Omental fat pad (tissue), 3 donors: ENCODE measurements at regions not wholly inside any gene's neighbourhood (a gene's known extent, or its start where the extent isn't known, plus 50 kb on each side); places are given as distances from the start of the nearest gene placed in this dataset. TPM values are rescaled to one million over a fixed set of nuclear protein-coding genes. Genes with fewer than 3 reads are reported as not detected.
"Not testable (repeated sequence)": the region's sequence is repeated elsewhere in the genome, so short reads cannot be mapped to it uniquely, and the experiment has no call there.

Experiments
- ATAC-seq: fragments of 150-250 bp; one replicate; pipeline ENCODE4 v1.9.1; 2016; ENCODE audit warnings: mild to moderate bottlenecking, moderate library complexity; ENCODE audit not compliant: low FRiP score
- DNase-seq: peaks from one replicate; pipeline ENCODE4 v3.0.0-alpha.2; 2019; ENCODE audit warnings: low spot score
- CTCF ChIP-seq, 3 donors: fragments of 450-650 bp; IDR thresholded peaks; one replicate each; pipeline ENCODE4 v1.5.1; 2016 to 2017; ENCODE audit warnings: antibody characterized with exemption in 3 of 3, mild to moderate bottlenecking in 3 of 3, moderate library complexity in 2 of 3
- small RNA-seq: library from RNA; depleted of rRNA; stranded (forward); fragments of <200 nt; gene quantifications from one replicate; pipeline ENCODE3, GENCODE V24; 2016

DNA sequence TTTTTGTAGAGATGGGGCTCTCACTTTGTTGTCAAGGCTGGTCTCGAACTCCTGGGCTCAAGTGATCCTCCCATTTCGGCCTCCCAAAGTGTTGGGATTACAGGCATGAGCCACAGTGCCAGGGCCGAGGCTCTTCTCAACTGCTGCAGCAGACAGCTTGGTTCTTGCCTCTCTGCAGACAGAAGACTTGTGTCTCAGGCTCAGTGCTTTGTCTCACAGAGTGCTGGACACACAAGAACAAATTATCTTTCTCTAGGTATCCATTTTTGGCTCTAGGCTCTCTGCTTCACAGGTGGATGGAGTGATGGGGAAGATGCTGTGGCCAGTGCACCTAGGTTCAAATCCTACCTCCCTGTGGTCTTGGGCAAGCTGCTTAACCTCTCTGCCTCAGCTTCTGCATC, 80.8 kb upstream of the RNU2-1 start:
- DNase-seq: no peak
- no peak for ATAC-seq
- no peak for TF ChIP-seq CTCF (IDR thresholded peaks at IDR 0.05)

DNA sequence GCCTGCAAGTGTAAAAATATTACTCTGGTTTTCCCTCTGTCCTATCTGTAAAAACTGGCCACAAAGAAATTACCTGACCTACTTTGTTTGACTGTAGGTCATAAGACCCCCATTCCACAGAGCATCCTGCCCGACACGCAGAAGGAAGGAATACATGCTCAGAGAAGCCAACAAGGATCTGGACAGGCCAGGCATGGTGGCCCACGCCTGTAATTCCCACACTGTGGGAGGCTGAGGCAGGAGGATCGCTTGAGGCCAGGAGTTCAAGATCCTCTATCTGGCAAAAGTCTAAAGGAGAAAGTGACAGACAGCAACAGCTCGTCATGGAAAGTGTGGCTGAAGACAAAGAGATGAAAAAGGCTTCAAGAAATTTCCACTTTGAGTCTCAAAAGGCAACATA, 78.2 kb upstream of the RNU2-1 start:
- no peak for TF ChIP-seq CTCF (IDR thresholded peaks at IDR 0.05)
- DNase-seq: no peak
- ATAC-seq: no peak

DNA sequence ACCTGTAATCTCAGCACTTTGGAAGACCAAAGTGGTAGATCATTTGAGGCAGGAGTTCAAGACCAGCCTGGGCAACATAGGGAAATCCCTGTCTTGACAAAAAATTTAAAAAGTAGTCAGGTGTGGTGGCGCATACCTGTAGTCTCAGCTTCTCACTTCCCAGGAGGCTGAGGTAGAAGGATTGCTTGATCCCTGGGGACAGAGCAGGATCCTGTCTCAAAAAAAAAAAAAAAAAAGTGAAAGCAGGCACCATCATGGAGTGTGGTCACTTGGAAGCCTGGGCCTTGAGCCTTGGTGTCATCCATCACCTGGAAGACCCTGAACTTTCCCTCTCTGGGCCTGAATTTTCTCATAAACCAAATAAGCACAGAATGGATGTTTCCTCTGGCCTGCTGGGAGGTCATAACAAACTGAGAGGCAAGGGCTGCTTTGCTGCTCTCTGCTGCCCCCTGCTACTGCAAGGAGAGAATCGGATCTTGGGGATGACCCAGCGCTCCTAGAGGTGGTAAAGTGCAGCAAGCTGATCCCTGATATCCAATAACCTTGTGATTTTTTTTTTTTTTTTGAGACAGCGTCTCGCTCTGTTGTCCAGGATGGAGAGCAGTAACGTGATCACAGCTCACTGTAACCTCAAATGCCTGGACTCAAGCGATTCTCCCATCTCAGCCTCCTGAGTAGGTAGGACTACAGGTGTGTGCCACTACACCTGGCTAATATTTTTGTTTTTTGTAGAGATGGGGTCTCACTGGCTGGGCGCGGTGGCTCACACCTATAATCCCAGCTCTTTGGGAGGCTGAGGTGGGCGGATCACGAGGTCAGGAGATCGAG, 75.9 kb upstream of the RNU2-1 start:
- no peak for TF ChIP-seq CTCF (IDR thresholded peaks at IDR 0.05)
- ATAC-seq (no peak), DNase-seq (no peak)

DNA sequence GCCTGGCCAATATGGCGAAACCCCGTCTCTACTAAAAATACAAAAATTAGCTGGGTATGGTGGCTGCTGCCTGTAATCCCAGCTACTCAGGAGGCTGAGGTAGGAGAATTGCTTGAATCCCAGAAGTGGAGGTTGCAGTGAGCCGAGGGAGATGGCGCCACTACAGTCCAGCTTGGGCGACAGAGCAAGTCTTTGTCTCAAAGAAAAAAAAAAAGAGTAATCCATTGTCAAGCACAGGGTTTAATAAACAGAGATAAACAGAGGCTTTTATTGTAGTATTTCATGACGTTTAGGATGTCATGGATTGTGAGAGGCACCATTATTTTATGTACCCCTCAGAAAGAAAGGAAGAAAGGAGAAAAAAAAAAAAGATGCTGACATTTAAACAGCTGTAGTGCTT, 75.2 kb upstream of the RNU2-1 start:
- no peak for TF ChIP-seq CTCF (IDR thresholded peaks at IDR 0.05)
- ATAC-seq (no peak), DNase-seq (no peak)

- not testable (repeated sequence) for DNase-seq
Measured at GRCh38 chr17:43304792-43305191, 71.0 kb upstream of the RNU2-1 start.

DNA sequence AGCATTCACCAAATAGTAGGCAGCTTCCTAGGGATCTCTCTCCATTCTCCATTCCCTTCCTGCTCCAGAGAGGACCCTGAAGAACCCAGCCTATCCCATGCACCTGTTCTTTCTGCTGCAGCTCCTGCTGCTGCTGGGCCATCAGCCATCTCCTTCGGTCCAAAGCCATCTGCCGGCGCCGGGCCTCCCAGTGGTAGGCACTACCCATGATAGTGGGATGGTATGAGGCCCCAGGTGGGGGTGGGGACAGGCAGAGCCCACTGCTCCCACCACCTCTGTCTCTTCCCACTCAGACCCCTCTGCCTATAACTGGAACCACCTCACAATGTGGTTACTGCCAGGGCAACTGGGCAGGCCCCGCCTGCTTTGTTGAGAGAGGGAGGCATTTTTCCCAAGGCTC, 69.3 kb upstream of the RNU2-1 start:
- not testable (repeated sequence) for DNase-seq, ATAC-seq

More at GRCh38 chr17:43304792-43305191, 71.0 kb upstream of the RNU2-1 start:
- ATAC-seq: not testable (repeated sequence)

- not testable (repeated sequence) for ATAC-seq, DNase-seq
Measured at GRCh38 chr17:43299300-43300076, 65.7 kb upstream of the RNU2-1 start.

- DNase-seq: not testable (repeated sequence)
Measured at GRCh38 chr17:43289670-43290069, 55.9 kb upstream of the RNU2-1 start.

DNA sequence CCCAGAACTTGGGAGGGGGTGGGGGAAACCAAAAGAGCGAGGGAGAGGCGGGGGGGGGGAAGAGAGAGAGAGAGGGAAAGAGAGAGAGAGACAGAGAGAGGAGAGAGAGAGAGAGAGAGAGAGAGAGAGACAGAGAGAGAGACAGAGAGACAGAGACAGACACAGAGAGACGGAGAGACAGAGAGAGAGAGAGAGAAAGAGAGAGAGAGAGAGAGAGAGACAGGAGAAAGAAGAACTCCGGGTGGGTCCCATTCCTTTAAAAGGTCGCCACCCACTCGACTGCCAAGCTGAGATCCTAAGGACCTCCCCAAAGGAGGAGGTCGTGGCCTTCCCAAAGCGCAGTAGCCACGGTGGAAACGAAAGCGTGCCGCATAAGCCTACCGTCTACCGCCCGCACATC, 49.8 kb upstream of the RNU2-1 start:
- not testable (repeated sequence) for ATAC-seq, DNase-seq

More at GRCh38 chr17:43289670-43290069, 55.9 kb upstream of the RNU2-1 start:
- ATAC-seq: not testable (repeated sequence)

Small RNAs in the stretch of these regions (small RNA-seq; reads per million reads assigned to genes)
- not detected for gene RF00004
